AML-193 (cell line): ENCODE measurements at regions not wholly inside any gene's neighbourhood (a gene's known extent, or its start where the extent isn't known, plus 50 kb on each side); places are given as distances from the start of the nearest gene placed in this dataset.
"Not testable (repeated sequence)": the region's sequence is repeated elsewhere in the genome, so short reads cannot be mapped to it uniquely, and the experiment has no call there.

Experiments used
- DNase-seq, 2 experiments: peaks; one replicate each; lab custom pipeline; 2025; lab: John Stamatoyannopoulos, UW

DNA sequence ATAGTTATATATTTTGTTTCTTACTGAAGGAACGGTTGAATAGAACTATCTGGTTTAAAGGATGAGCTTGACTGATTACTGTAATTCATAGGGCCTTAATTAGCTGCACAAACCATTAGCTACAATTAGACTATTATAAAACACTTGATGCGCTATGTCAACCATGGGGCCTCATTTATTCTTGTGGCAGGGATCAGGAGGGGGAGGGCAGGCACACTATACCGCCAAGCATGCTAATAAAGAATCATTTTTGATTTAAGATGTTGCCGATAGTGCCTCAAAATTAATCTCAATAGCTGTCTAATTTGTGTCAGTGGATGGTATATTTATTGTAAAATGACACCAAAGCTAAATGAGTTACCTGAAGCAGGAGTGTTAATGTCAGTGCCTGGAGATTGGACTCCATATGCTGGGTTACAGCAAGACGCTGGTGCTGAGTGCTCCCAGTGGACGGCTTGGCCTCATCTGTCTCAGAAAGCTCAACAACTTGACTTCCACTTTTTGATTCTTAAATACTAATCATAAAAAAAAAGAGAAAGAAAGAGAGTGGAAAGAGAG is 1007.0 kb upstream of the CELF4 start:
- DNase-seq: no peak

DNA sequence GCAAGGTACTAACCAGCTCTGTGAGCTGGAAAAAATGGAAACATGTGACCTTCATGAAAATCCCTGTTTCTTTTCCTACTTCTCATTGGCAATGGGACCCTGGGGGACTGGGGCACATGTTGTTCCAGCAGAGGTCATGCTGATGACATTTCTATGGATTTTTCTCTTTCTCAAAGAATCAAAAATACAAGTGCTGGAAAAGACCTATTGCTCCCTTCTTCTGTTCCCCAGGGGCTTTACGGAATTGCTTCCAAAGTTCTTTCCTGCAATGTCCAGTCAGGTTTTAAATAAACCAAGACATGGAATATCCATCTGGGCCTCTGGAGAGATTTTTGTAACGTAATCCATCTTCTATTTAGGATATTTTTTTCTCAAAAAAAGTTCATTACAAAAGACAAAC is 1006.1 kb upstream of the CELF4 start:
- no peak for DNase-seq

DNA sequence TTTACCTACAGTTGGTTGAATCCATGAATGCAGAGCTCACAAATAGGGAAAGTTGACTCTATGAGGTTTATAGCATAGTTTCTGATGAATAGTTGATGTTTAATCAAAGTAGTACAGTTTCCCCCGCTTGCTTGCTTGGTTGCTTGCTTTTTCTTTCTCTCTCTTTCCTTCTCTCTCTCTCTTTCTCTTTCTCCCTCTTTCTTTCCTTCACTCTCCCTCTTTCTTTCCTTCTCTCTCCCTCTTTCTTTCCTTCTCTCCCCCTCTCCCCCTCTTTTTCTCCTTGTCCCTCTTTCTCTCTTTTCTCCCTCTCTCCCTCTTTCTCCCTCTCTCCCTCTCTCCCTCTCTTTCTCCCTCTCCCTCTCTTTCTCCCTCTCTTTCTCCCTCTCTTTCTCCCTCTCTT is 999.9 kb upstream of the CELF4 start:
- DNase-seq: no peak

DNA sequence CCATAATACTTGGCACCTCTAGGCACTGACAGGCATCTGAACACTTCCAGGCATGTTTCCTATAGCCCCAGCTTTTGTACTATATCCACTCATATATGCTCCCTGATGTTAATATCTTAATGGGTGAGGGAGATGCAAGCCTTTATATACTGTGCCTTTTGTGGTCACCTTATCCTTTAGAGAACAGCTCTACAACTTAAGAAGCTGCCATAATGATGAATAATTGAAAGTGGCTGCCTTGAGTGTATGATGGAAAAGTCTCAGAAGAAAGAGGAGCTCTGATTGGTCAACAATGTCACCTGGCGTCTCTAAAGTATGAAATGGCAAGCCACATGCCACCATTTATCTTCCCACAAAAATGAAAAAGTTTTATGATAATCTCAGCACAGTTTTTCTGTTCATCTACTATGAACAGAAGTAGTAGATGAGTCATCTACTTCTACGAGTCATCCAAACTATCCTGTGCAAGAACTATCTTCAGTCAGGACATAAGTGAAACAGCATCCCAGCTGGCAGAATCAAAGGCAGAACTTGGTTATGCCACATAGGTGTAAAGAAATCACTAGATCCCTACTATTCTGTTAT is 997.9 kb upstream of the CELF4 start:
- no peak for DNase-seq

DNA sequence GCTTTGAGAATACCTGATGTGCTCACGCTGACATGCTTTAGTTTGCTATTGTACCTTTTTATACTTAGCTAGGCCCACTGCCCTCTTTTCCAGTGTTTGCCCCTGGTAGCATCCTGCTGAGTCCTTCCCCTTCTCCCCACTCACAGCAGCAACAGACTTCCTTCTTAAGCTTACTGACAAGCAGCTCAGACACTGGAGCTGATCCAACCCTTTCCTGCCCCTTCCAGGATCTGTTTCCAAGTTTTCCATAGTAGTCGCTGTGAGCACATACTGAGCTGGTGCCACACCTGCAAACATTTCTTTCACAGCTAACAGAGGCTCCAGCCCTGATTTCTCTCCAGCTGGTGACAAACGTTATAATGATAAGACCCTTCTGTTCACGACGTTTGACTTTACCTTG is 991.4 kb upstream of the CELF4 start:
- DNase-seq: no peak

DNA sequence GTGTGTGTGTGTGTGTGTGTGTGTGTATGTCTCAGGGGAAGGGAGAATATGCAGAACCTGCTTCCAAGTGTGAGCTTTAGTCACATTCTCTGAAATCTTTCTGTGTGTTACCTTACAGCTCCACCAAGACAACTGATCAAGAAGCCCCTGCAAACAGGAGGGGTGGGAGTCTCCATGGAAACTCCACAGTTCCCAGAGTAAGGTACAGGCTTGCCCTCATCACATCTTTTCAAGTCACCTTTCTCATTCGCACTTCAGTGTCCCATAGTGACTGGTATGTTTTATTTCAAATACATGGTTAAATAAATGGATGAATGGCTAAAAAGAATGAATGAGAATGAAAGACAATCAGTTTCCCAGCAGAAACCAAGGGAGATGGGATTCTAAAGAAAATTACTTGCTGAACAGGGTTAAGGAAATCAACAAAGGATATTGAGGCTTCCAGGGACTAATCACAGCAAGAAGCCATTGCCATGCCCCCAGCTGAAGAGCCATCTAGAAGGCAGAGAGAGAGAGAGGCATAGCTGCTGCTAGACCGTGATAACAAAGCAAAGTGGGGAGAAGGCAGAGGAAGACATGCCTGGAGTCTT is 987.2 kb upstream of the CELF4 start:
- no peak for DNase-seq

DNA sequence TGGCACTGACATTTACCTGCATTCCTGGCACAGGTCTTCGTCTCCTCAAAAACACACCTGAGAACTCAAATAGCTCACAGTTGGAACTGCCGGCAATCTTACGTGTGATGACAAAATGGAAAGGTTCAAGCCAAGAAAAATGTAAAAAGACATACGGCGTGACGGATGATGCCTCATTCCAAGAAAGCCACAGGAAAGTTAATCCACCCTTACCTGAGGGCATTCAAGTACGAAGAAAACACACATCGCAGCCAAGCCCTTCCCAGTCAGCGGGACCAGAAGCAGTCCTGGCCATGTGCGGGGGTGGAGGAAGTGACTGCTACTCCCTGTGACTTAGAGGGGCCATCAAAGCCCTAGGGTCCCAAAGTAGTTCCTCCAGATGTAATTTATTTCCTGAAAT is 986.3 kb upstream of the CELF4 start:
- DNase-seq: no peak

DNA sequence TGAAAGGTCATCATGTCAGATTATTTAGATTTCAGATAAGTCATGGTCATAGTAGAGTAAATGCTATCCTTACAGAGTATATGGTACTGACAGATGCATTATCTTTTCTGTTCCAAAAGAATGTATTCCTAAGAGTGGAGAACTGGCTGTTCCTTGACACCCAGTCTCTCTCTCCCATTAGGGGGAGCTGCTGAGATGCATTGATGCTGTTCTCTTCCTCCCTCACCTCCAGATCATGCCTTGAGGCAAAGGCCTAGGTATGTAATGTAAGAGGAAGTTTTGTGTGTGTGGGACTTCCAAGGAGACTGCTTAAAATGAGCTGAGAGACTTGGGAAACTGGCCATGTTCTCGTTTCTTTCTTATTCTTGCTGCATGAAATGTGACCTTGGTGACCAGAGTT is 979.5 kb upstream of the CELF4 start:
- DNase-seq: peak; percentile 9 to 10

DNA sequence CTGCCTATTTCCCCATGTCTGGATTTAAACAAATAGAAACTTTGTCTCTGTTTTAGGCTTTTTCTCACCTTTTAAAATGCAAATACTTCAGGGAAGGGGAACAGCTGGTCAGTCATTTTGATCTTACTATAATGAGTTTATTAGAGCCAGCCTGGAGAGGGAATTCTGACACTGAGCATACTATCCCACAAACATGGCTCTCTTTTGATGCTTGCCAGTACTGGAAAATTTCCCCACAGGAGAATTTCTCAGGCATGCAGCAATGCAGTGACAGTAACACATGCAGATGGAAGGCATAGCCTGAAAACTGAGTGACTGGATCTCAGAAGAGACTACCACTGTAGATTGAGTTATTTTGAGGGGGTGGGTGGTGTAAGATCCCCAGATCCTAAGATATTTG is 974.3 kb upstream of the CELF4 start:
- no peak for DNase-seq

DNA sequence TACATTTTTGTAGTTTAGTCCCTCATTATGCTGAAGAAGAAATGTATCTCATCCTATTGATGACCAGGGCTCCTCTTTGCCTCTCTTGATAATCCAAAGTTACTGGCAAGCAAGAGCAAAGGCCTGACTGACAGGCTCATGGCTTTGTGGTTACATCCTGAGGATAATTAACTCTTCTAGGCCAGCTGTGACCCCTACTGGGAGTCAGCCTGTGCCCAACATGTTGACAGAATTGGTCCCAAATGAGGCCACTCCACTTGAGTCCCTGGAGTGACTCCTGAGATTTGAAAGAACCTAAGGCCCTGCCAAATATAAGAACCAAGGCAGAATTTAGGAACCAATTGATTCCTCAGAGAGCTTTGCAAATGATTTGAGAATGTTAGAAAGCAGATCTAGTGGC is 973.8 kb upstream of the CELF4 start:
- DNase-seq: no peak

DNA sequence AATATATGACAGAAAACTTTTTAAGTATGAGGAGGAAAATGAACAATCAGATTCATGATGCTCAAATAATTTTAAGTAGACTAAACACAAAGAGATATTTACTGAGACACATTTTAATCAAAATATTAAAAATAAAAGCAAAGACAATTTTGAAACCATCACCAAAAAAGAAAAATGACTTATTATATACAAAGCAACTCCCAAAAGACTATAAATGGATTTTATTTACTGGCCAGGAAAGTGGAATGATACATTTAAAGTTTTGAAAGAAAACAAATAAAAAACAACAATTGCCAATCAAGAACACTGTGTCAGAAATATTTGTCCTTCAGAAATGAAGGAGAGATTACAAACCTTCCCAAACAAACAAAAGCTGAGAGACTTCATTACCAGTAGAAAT is 968.5 kb upstream of the CELF4 start:
- no peak for DNase-seq

DNA sequence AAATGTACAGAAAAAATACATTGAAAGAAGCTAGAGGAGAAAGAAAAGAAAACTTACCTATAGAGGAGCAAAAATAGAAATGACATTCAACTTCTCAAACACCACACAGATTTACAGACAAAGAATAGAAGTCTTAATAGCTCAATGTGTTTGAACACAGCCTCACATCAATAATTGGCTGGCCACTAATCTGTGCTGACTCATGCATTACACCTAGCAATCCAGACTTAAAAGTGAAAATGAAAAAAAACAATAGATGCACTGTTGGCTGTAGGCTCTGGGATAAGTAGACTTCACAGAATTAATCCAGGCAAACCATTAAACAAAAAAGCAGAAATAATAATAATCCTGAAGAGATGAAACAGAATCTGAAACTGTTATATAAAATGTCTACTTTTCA is 961.3 kb upstream of the CELF4 start:
- DNase-seq: no peak

DNA sequence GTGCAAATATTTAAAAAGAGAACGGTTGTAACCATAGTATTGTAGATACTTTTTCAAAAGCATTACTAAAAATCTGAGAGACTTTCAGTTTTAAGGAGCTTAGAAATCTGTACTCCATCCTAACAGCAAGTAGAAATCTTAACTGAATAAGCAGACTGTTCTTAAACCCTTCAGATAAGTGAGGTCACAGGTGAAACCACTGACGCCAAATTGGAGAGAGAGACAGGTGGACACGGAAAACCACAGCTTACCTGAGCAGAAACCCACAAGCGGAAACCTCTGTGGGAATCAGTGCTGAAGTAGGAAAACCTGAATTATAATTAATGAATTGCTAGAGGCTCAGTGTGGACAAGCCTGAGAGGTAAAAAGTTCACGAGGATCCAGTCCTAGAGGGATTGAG is 959.4 kb upstream of the CELF4 start:
- no peak for DNase-seq

DNA sequence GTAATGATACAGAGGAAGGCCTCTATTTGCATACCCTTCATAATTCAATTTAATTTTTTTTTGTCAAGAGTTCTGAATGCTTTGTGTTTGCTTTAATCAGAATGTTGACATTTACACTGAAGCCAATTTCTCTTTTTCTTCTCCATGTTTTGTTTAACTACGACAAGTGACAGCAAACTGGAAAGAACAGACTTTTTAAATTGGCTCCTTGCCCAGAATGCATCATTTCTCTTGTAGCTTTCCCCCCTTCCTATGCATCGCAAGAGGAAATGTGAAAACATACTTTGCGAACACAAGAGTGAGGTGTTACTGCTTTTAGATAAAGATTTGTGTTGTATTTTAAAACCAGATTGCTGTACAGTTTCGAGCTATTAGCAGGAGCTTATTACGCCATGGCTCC is 955.2 kb upstream of the CELF4 start:
- DNase-seq: no peak

DNA sequence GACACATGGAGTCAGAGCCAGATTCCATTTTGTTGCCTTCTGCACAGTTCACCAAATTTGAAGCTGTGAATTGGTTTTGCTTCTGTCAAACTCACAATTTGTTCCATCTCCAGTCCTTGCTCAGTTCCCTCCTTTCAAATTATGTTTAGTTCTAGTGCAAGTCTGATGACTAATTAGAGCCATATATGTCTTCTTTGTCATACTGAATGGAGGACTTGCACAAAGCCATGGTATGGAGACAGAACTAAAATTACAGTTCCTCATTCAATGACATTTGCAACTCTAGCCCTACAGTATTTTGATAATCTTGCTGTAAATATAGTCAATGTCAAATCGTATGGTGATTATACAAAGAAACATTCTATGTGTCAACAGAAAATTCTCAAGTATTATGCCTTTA is 936.9 kb upstream of the CELF4 start:
- DNase-seq: no peak

DNA sequence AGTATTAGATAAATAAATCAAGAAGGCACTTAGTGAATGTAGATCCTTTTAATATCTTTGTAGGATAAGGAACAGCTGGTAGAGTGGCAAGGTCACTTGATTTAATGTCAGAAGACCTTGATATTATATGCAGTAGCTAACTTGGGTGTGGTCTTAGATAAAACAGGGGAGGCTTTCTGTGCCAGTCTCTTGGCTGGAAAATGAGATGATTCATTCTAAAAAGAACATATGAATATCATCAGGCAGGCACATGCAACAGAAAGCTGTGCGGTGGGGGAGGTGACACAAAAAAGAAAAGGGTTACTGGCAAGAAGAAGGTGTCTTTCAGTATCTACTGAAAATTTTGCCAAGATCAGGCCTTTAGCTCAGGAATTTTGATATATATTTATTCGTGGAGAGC is 931.7 kb upstream of the CELF4 start:
- DNase-seq: no peak

DNA sequence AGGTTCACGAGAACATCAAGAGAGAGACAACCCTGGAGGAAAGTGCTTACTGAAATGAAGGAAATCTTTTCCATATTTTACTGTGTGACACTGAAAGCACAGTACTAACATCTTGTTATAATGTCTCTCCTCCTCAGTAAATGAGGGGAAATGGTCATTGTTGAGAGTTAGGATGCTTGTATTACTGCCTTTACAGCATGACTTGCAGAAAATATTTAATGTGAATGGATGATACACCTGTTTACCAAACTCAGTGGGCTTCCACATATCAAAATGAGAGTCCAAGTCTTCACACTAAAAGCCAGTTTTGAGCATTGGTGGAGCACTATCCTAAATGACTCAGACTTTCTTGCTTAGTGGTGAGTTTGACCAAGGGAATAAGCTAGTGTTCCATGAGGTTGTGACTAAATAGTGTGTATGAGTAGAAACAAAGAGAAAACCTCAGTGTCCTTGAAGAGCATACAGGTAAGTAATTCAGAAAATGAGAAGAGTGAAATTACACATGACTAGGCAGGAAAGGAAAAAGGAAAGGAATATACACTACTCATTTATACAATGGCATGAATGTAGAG is 930.7 kb upstream of the CELF4 start:
- DNase-seq: no peak

DNA sequence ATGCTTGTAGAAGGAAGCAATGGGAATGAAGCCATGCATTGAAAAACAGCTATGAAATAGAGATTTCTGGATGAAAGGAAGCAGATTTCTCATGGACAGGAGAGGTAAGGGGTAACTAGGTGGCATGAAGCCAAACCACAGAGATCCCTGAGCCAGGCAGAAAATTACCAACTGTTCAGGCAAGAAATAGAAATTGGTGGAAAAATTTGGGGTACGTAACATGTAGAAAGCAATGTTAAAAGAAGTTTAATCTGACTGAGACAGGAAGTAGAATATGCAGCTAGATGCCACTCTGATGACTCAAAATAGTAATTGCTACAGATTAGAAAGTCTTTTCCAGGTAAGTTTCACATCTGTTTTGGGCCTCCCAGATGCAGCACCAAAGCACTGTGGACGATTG is 928.5 kb upstream of the CELF4 start:
- DNase-seq: no peak

DNA sequence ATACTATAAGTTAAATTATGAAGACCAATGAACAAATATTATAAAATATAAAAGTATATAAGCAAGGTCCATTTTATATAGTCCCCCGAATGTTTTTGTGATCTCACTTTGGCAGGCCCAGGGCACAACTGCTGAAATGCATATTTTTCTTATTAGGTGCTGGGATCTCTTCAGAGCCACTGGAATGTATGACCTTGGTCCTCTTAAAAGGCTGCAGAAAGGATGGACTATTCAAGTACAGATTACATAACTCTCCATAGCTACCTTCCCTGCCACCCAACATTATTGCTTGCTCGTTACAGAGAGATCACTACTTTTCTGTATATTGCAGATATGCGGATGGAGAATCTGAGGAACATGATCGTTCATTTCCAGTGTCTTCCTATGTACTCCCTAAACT is 925.6 kb upstream of the CELF4 start:
- DNase-seq: no peak

DNA sequence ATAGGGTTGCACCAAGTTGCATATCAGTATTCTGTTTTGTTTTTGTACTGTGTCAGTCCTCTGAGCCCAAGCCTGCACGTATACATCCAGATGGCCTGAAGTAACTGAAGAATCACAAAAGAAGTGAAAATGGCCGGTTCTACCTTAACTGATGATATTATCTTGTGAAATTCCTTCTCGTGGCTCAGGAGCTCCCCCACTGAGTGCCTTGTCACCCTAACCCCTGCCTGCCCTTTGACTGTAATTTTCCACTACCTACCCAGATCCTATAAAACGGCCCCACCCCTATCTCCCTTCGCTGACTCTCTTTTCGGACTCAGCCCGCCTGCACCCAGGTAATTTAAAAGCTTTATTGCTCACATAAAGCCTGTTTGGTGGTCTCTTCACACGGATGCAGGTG is 924.1 kb upstream of the CELF4 start:
- not testable (repeated sequence) for DNase-seq

DNA sequence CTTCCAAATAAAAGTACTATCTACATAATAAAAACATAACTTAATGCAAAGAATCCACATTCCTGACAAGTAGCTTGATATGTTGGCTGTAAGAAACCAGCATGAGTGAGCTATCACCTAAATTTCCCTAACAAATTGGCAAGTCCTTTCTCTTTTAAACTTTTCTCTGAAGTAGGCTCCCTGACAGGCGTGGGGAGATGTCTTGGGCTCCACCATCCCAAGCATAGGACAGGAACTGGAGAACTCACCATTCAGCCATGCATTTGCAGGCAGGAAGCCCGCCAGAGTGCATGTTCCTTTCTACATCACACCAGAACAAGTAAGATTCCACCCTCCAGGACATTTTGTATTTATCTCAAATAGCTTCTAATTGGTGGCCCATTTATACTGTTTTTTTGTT is 921.9 kb upstream of the CELF4 start:
- no peak for DNase-seq

DNA sequence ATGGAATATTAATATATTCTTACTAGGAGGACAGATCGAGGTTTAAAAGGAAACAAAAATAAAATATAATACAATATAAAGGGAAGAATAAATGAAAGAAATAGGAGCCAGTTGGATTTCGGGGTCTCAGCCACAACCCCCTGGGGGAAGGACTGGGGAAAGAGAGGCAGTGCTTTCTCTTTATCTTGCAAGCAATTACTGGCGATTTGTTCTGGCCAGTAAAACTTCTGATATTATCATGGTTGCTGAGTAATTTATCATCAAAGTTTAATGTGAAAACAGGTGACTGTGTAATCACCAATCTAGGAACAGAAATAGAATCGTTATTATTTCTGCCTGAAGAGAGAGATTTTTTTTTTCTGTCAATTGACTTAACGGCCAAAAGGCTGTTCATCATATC is 917.7 kb upstream of the CELF4 start:
- no peak for DNase-seq

DNA sequence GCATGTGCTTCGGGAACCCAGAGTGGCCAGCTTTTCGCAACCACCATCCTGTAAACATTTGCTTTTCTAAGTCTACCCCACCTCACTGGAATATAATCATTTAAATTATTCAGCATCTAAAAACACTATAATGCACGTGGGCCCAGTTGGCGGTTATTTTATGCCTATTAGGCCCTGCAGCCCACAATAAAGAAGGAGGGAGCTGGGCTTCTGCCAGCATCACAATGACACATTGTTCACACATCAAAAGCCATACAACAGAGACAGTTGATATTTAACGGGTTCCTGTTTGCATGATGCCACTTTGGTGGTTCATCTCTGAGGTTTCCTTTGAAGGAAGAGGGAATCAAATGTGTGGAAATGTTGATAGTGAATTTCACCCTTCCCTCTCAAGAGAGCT is 916.0 kb upstream of the CELF4 start:
- no peak for DNase-seq

DNA sequence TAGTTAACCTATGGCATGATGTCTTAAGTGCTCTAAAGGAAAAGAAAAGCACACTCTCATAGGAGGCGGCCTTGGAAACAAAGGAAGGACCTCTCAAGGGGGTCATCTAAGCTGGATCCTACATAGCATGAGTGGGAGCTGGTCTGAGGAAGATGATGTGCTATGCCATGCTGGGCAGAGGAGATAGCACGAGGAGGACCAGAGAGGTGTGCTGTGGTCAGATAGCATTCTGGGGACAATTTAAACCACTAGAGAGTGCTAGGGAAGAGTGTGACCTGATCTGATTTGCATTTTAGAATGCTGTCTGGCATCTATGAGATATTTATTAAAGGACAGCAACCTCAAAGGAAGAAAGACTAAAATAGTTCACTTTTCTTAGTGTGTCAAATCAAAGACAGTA is 910.1 kb upstream of the CELF4 start:
- DNase-seq: no peak
